ENCODE measurements at regions not wholly inside any gene's neighbourhood (a gene's known extent, or its start where the extent isn't known, plus 50 kb on each side); places are given as distances from the start of the nearest gene placed in this dataset.

GRCh38 chr14:49946320-49947141, 53.6 kb downstream of the ARF6 start:
- H3K4me3 ChIP-seq (ENCODE audit: low read depth, low read length), result no peak overlapping the region
- TF ChIP-seq CTCF (IDR thresholded peaks at IDR 0.05; ENCODE audit: low read depth, low read length), result no peak

- H3K4me3 ChIP-seq (ENCODE audit: low read depth, low read length), result no peak overlapping the region
These were observed 54.6 kb downstream of the ARF6 start for GRCh38 chr14:49947506-49947905.

DNA sequence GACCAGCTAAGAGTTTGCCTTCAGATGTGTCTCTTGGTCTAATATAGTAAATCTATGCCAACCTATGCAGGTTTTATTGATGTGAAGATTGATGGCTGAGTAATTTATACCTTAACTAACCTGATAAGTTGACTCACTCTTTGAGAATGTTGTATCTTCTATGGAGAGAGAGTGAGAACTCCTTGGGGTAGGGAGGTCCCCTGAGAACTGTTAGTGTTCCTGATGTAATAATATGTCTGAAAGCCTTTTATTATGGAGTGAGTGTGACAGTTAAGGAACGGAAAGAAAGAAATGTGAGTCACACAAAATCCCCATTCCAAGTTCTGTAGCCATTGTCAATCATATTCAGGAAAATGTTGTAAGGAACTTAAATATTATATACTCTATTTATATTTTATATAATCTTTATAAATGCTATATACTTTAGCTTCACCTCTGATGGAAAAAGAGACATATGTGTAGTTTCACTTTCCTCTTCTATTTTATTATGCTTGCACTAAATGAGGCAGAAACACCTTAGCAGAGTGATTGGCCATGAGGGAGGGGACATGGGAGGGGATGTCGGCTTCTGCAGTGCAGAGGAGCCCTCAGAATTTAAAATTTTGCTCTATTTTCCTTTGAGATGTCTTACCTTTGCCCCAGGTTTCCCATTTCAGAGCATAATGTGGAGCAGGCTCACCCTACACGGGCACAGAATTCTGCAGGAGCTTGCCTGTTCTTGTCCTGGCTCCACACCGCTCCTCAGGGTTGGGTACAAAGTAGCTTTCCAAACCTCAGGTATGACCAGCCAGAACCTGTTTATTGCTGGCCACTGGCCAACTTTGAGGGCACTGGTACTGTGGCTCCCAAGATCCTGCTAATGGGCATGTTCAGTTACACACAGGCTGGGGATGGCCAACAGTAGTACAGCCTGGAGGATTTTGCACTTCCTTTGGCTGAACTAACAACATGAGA, 57.7 kb downstream of the ARF6 start:
- no peak for TF ChIP-seq CTCF (IDR thresholded peaks at IDR 0.05; ENCODE audit: low read depth, low read length)
- no peak overlapping the region for H3K4me3 ChIP-seq (ENCODE audit: low read depth, low read length)

More at GRCh38 chr14:49947506-49947905, 54.6 kb downstream of the ARF6 start:
- TF ChIP-seq CTCF (IDR thresholded peaks at IDR 0.05; ENCODE audit: low read depth, low read length), result no peak

DNA sequence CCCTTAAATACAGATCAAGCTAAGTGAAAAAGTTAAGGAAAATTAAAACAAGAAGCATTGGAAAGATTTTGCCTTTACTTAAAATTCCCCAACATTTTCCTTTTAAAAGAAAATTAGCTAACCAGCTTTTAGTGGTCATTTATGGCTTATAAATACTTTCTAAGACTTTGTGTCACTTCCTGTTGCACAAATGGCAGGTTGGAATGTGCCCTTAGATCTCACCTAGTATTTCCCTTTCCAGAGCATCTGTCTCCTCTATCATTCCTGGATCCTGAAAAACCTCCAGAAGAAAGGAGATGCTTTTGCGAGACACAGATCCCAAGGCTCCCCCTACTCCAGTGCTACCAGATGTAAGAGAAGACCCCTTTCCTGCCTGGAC, 58.3 kb downstream of the ARF6 start:
- no peak for TF ChIP-seq CTCF (IDR thresholded peaks at IDR 0.05; ENCODE audit: low read depth, low read length)
- no peak overlapping the region for H3K4me3 ChIP-seq (ENCODE audit: low read depth, low read length)

- no peak overlapping the region for H3K4me3 ChIP-seq (ENCODE audit: low read depth, low read length)
- TF ChIP-seq CTCF (IDR thresholded peaks at IDR 0.05; ENCODE audit: low read depth, low read length), result no peak
These were observed 58.9 kb downstream of the ARF6 start for GRCh38 chr14:49951691-49952345.

GRCh38 chr14:49953196-49953595, 60.3 kb downstream of the ARF6 start:
- no peak overlapping the region for H3K4me3 ChIP-seq (ENCODE audit: low read depth, low read length)
- TF ChIP-seq CTCF (IDR thresholded peaks at IDR 0.05; ENCODE audit: low read depth, low read length), result no peak

All from WI38 (cell line).